Duodenal mucosa (tissue), 2 donors: ENCODE measurements at regions not wholly inside any gene's neighbourhood (a gene's known extent, or its start where the extent isn't known, plus 50 kb on each side); places are given as distances from the start of the nearest gene placed in this dataset.

ENCODE experiments used
- H3K27ac ChIP-seq: one replicate; pipeline ENCODE4 v1.7.0; 2013; ENCODE audit warnings: low read depth, low read length
- H3K27me3 ChIP-seq, 2 donors: one replicate each; pipeline ENCODE4 v1.7.0; 2013; ENCODE audit warnings: low read length in 2 of 2, control low read depth in 1 of 2; ENCODE audit not compliant: insufficient read depth in 2 of 2, control insufficient read depth in 1 of 2
- H3K36me3 ChIP-seq, 2 donors: one replicate each; pipeline ENCODE4 v1.7.0; 2013; ENCODE audit warnings: low read length in 2 of 2, control low read depth in 1 of 2; ENCODE audit not compliant: insufficient read depth in 2 of 2, control insufficient read depth in 1 of 2
- H3K4me1 ChIP-seq, 2 donors: one replicate each; pipeline ENCODE4 v1.7.0; 2013; ENCODE audit warnings: low read length in 2 of 2, control low read depth in 1 of 2; ENCODE audit not compliant: insufficient read depth in 2 of 2, control insufficient read depth in 1 of 2
- H3K4me3 ChIP-seq, 2 donors: one replicate each; pipeline ENCODE4 v1.7.0; 2013; ENCODE audit warnings: low read length in 2 of 2, low read depth in 1 of 2
- H3K9ac ChIP-seq, 2 donors: one replicate each; pipeline ENCODE4 v1.7.0; 2013; ENCODE audit warnings: low read length in 2 of 2, low read depth in 1 of 2
- H3K9me3 ChIP-seq, 2 donors: one replicate each; pipeline ENCODE4 v1.7.0; 2013; ENCODE audit warnings: low read length in 2 of 2, control low read depth in 1 of 2; ENCODE audit not compliant: control insufficient read depth in 1 of 2

DNA sequence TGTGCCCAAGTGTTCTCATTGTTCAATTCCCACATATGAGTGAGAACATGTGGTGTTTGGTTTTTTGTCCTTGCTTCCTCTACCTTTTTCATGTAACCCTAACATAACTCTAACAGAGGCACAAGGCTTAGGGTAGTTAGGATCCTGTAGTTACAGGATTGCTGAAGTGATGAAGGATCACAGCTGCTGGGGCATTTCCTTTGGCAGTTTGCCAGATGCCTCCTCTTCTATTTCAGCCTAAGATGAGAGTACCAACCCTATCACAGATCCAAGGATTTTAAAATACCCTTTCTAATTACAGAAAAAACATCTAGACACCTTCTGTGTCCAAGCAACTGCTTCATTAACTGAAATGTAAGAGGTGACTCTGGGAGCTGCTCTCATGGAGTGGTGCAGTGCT, 141.7 kb upstream of the COL1A2 start:
- Histone ChIP-seq H3K9me3 (no peaks in the 10 kb centered on the region), H3K27me3 (no peaks in the 10 kb centered on the region), H3K27ac (no peak overlapping the region), H3K4me1 (no peaks in the 10 kb centered on the region), H3K9ac (no peak overlapping the region), H3K36me3 (no peaks in the 10 kb centered on the region), H3K4me3 (no peak overlapping the region)

DNA sequence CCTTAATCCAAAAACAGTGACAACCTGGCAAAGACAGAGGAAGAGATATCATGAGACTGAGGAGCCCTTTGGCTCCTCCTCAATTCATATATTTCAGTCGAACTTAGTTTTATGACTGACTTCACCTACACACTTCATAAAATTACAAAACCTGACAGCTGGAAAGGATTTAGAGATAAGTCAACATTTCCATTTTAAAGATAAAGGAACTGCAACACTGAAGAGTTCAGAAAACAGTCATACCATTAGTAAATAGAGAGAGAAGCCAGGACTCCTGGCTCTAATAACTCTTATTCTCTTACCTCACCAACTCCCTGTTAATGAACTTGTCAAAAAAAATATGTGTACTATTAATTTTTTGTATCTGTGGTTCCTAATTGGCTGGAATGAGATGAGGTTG, 141.0 kb upstream of the COL1A2 start:
- no peaks in the 10 kb centered on the region for H3K9me3 ChIP-seq
- H3K36me3 ChIP-seq, result no peaks in the 10 kb centered on the region
- no peaks in the 10 kb centered on the region for H3K4me1 ChIP-seq
- no peaks in the 10 kb centered on the region for H3K27me3 ChIP-seq
- no peak overlapping the region for H3K27ac ChIP-seq
- H3K9ac ChIP-seq, result no peak overlapping the region
- no peak overlapping the region for H3K4me3 ChIP-seq

DNA sequence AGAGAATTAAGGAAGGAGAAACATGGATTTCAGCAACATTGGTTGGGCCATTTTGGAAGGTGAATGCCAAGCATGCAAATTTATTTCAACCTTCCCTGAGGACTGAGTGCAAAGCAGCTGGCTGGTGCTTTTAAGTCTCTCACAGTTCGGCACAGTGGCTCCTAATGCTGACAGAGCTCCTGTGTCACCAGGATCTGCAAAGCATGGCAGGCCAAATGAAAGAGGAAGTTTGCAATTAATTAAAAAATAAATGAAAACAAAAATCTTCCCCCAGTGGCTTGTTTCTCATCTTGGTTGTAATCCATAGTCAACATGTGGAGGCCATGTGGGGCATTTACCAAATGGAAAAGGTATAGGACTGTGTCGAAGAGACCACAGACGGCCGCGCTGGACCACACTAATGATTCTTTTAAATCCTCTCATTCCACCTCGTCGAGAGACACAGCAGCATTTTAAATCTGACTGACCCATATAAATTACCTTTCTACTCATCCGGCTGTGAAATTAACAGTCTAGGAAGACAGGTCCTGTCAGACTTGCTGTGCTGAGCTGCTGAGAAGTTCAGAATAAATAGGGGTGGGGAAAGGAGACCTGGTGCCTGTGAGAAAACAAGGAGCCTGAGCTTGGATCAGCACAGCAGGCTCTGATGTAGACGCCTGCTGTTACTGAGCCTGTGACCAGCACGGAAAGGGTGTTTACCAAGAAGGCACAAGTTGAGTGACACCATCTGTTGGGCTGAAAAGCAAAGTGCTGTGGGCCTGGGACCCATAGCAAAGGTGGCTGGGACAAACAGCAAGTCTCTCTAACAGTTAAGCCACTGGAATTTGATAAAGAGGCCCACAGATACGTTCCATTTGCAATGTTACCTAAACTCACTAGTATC, 136.0 kb upstream of the COL1A2 start:
- Histone ChIP-seq H3K4me3 (no peak overlapping the region), H3K9me3 (no peaks in the 10 kb centered on the region), H3K27me3 (no peaks in the 10 kb centered on the region), H3K4me1 (no peaks in the 10 kb centered on the region), H3K36me3 (no peaks in the 10 kb centered on the region), H3K9ac (no peak overlapping the region), H3K27ac (no peak overlapping the region)

GRCh38 chr7:94261067-94261466, 133.6 kb upstream of the COL1A2 start:
- no peak overlapping the region for H3K4me3 ChIP-seq
- no peaks in the 10 kb centered on the region for H3K36me3 ChIP-seq
- no peaks in the 10 kb centered on the region for H3K27me3 ChIP-seq
- H3K9ac ChIP-seq, result no peak overlapping the region
- no peaks in the 10 kb centered on the region for H3K9me3 ChIP-seq
- no peak overlapping the region for H3K27ac ChIP-seq
- no peaks in the 10 kb centered on the region for H3K4me1 ChIP-seq

DNA sequence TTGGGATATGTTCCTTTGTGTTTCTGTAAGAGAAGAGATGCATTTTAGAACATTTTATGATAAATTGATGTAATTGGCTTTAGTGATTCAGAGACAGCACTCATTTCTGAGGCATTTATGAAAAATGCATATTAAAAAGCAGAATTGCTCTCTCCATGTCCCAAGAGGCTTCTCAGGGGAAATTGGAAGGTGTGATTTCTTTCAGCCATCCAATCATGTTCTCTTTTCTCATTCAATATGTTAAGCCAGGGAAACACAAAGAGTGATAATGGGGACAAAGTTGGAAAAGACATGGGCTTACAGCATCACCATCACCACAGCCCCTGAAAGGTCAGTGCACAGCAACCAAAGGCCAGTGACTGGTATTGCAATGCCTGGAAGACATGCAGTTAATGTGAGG, 129.9 kb upstream of the COL1A2 start:
- H3K9ac ChIP-seq, result no peak overlapping the region
- H3K9me3 ChIP-seq, result no peaks in the 10 kb centered on the region
- no peaks in the 10 kb centered on the region for H3K4me1 ChIP-seq
- H3K27me3 ChIP-seq, result no peaks in the 10 kb centered on the region
- H3K36me3 ChIP-seq, result no peaks in the 10 kb centered on the region
- no peak overlapping the region for H3K27ac ChIP-seq
- no peak overlapping the region for H3K4me3 ChIP-seq

DNA sequence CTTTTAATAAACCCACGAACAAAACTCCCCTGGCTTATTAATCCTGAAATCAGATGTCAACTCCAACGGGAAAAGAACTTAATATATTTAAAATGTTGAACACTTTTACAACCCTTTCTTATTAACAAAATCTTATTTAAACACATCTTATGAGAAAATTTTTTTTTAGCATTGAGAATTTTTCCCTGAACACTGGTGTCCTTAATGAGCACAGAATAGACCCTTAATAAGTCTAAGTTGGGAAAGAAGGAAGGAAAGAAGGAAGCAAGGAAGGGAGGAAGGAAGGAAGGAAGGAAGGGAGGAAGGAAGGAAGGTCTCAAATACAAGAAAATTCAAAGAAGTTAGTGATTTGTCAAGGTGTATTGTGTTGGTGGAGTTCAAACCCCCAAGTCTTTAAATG, 129.2 kb upstream of the COL1A2 start:
- Histone ChIP-seq H3K27me3 (no peaks in the 10 kb centered on the region), H3K27ac (no peak overlapping the region), H3K4me3 (no peak overlapping the region), H3K4me1 (no peaks in the 10 kb centered on the region), H3K9ac (no peak overlapping the region), H3K9me3 (no peaks in the 10 kb centered on the region), H3K36me3 (no peaks in the 10 kb centered on the region)

- H3K9me3 ChIP-seq, result no peaks in the 10 kb centered on the region
- H3K36me3 ChIP-seq, result no peaks in the 10 kb centered on the region
- no peak overlapping the region for H3K9ac ChIP-seq
- H3K4me3 ChIP-seq, result no peak overlapping the region
- no peaks in the 10 kb centered on the region for H3K27me3 ChIP-seq
- H3K4me1 ChIP-seq, result no peaks in the 10 kb centered on the region
- no peak overlapping the region for H3K27ac ChIP-seq
Observed at GRCh38 chr7:94266238-94266644, 128.5 kb upstream of the COL1A2 start.

DNA sequence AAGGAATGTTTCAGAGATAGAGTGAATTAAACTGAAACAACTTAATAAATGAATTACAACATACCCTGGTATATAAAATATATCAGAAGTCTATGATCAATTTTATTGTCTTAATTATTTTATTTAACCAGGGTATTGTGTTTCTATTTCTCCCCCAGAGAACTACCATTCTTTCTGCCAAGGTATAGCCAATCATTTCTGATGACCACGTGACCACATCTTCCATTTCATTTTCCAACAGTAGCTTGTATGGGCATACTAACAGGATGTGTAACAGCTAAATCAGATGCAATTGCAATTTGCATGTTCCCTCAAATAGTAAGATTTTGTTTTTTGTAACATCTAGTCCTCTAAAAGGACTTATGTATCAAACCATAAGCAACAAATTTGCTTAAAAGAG, 123.9 kb upstream of the COL1A2 start:
- Histone ChIP-seq H3K27ac (no peak overlapping the region), H3K36me3 (no peaks in the 10 kb centered on the region), H3K4me1 (no peaks in the 10 kb centered on the region), H3K9ac (no peak overlapping the region), H3K4me3 (no peak overlapping the region), H3K27me3 (no peaks in the 10 kb centered on the region), H3K9me3 (no peaks in the 10 kb centered on the region)

DNA sequence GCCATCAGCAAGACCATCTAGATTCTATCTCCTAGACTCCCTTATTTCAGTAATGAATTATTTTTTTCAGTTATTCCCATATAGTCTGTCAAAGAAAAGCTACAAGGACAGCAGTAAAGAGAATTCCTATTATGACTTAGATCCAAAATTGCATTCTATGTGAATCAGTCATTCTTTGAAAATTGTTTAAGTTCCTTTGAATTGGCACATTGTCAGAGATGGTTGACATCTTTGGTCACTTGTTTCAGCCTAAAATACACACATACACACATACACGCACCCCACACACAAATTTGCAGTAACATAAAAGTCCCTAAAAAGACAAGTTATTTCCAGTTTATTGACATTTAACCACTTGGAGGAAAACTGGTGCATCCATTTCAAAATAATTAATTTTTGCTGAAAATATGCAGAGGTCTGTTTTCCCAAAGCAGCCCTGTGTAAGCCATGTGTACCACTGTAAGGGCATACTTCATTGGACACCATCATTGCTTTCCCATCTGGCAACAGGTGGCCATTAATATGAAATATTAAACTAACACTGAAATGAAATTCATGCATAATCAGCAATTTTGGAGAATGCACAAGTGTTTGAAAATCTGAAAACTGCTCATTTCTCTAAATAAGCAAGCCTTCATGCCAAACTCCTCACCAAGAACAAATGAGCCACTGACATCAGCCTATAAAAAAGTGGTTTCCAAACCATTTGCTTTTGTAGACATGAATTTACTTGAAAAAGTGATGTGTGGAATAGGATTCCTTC, 121.7 kb upstream of the COL1A2 start:
- Histone ChIP-seq H3K9me3 (no peaks in the 10 kb centered on the region), H3K27ac (no peak overlapping the region), H3K27me3 (no peaks in the 10 kb centered on the region), H3K4me3 (no peak overlapping the region), H3K36me3 (no peaks in the 10 kb centered on the region), H3K4me1 (no peaks in the 10 kb centered on the region), H3K9ac (no peak overlapping the region)

- no peaks in the 10 kb centered on the region for H3K9me3 ChIP-seq
- no peaks in the 10 kb centered on the region for H3K27me3 ChIP-seq
- H3K4me3 ChIP-seq, result no peak overlapping the region
- H3K4me1 ChIP-seq, result no peaks in the 10 kb centered on the region
- no peak overlapping the region for H3K27ac ChIP-seq
- no peaks in the 10 kb centered on the region for H3K36me3 ChIP-seq
- no peak overlapping the region for H3K9ac ChIP-seq
Observed at GRCh38 chr7:94274828-94275227, 119.9 kb upstream of the COL1A2 start.
